Panc1 (cell line): ENCODE measurements at regions not wholly inside any gene's neighbourhood (a gene's known extent, or its start where the extent isn't known, plus 50 kb on each side); places are given as distances from the start of the nearest gene placed in this dataset.

Source experiments
- ATAC-seq: fragments of 200-7000 bp; cut with Tn5 transposase; 2 replicates; pipeline ENCODE4 v1.9.1; 2020; ENCODE audit warnings: mild to moderate bottlenecking, moderate library complexity
- BruUV-seq: library from RNA; stranded (reverse); fragments of 400-500 nt; replicated peaks from 2 replicates; lab custom pipeline; 2021; lab: Mats Ljungman, UMichigan
- CTCF ChIA-PET: fragments of 300-600 bp; sonication (Branson Sonifier 250); formaldehyde crosslinking; loops from one replicate; lab custom pipeline; 2022; ENCODE audit warnings: antibody characterized with exemption; lab: Charles Lee
- POLR2A ChIA-PET: fragments of 300-600 bp; sonication (Branson Sonifier 250); formaldehyde crosslinking; loops from one replicate; lab custom pipeline; 2022; ENCODE audit warnings: antibody characterized with exemption; lab: Charles Lee
- DNase-seq: peaks from one replicate; pipeline ENCODE4 v3.0.0-alpha.2; 2010; ENCODE audit warnings: low read depth, low spot score
- H3K27ac ChIP-seq: 2 replicates; pipeline ENCODE4 v1.5.1; 2011; ENCODE audit warnings: mild to moderate bottlenecking, low read length, inconsistent platforms
- H3K27me3 ChIP-seq: fragments of 200-500 bp; sonication (Bioruptor generic); 2 replicates; pipeline ENCODE4 v1.6.0; 2014; ENCODE audit warnings: low read length, inconsistent platforms; ENCODE audit not compliant: control insufficient read depth, insufficient read depth
- H3K36me3 ChIP-seq: fragments of 200-500 bp; sonication (Bioruptor generic); 2 replicates; pipeline ENCODE4 v1.5.1; 2014; ENCODE audit warnings: inconsistent platforms, mild to moderate bottlenecking, low read length, moderate library complexity; ENCODE audit not compliant: control insufficient read depth, insufficient read depth
- H3K4me1 ChIP-seq: 2 replicates; pipeline ENCODE4 v1.5.1; 2011; ENCODE audit warnings: inconsistent platforms, mild to moderate bottlenecking, low read length, moderate library complexity; ENCODE audit not compliant: control insufficient read depth, insufficient read depth
- H3K4me3 ChIP-seq, 2 experiments: 2 replicates each; pipeline ENCODE4 v1.5.1; 2011 to 2012; ENCODE audit warnings: low read depth in 2 of 2, low read length in 2 of 2, mild to moderate bottlenecking in 2 of 2, inconsistent platforms in 1 of 2, moderate library complexity in 1 of 2
- H3K9me3 ChIP-seq: fragments of 200-500 bp; sonication (Bioruptor generic); 2 replicates; pipeline ENCODE4 v1.5.1; 2014; ENCODE audit warnings: low read depth, mild to moderate bottlenecking, inconsistent platforms, low read length, moderate library complexity; ENCODE audit not compliant: control insufficient read depth, insufficient read depth
- POLR2AphosphoS5 ChIP-seq: IDR thresholded peaks from 2 replicates; pipeline ENCODE4 v1.6.1; 2012; ENCODE audit warnings: mild to moderate bottlenecking, low read depth, low read length, moderate library complexity
- SIN3A ChIP-seq: IDR thresholded peaks from 2 replicates; pipeline ENCODE4 v1.6.1; 2012; ENCODE audit warnings: low read depth, mild to moderate bottlenecking, low read length, moderate library complexity, borderline replicate concordance; ENCODE audit not compliant: insufficient read depth
- TCF7L2 ChIP-seq: IDR thresholded peaks from 2 replicates; pipeline ENCODE4 v1.6.1; 2011; ENCODE audit warnings: mild to moderate bottlenecking, low read depth, low read length, inconsistent platforms
- in situ Hi-C: cut with HindIII; loops from 2 replicates; pipeline ENCODE4 v1.10.0; 2016; ENCODE audit warnings: low sequenced_read_pairs, low pct_unique_long_range_greater_than_20kb
- intact Hi-C: fragments of 100-400 bp; cut with micrococcal nuclease; formaldehyde crosslinking; loops from one replicate; pipeline ENCODE4 v1.10.0; 2022; ENCODE audit not compliant: unreplicated experiment
- TF ChIP-seq, protein P1 (sequence below), 2 experiments: IDR thresholded peaks; 2 replicates each; pipeline ENCODE4 v1.6.1; 2011 to 2012; ENCODE audit warnings: low read depth in 2 of 2, control low read depth in 1 of 2, low read length in 1 of 2, mild to moderate bottlenecking in 1 of 2, moderate library complexity in 1 of 2; ENCODE audit not compliant: insufficient read depth in 1 of 2
- TF ChIP-seq, protein P2 (sequence below): fragments of 450-650 bp; IDR thresholded peaks from 2 replicates; pipeline ENCODE4 v1.5.1; 2017; ENCODE audit warnings: mild to moderate bottlenecking

DNA sequence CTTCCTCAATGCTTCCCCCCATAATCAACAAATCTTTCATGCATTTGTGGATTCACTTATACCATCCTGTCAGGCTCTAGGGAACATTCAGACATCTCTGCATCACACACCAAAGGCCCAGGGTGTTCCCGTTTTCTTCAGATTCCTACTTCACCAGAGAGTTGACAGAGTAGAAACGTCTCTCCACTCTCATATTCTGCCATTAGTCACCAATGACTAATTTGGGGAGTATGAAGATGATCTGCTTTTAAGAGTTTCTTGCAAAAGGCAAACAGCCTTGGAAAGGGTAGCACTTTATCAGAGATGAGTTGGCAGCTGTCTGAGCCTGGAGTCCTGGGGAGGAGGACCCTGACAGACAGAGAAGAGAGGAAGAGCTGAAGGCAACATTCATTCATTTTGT is 55.8 kb upstream of the DGKG start:
- TF ChIP-seq TCF7L2 (no peak), SIN3A (no peak), POLR2AphosphoS5 (no peak)
- TF ChIP-seq, protein P1, sequence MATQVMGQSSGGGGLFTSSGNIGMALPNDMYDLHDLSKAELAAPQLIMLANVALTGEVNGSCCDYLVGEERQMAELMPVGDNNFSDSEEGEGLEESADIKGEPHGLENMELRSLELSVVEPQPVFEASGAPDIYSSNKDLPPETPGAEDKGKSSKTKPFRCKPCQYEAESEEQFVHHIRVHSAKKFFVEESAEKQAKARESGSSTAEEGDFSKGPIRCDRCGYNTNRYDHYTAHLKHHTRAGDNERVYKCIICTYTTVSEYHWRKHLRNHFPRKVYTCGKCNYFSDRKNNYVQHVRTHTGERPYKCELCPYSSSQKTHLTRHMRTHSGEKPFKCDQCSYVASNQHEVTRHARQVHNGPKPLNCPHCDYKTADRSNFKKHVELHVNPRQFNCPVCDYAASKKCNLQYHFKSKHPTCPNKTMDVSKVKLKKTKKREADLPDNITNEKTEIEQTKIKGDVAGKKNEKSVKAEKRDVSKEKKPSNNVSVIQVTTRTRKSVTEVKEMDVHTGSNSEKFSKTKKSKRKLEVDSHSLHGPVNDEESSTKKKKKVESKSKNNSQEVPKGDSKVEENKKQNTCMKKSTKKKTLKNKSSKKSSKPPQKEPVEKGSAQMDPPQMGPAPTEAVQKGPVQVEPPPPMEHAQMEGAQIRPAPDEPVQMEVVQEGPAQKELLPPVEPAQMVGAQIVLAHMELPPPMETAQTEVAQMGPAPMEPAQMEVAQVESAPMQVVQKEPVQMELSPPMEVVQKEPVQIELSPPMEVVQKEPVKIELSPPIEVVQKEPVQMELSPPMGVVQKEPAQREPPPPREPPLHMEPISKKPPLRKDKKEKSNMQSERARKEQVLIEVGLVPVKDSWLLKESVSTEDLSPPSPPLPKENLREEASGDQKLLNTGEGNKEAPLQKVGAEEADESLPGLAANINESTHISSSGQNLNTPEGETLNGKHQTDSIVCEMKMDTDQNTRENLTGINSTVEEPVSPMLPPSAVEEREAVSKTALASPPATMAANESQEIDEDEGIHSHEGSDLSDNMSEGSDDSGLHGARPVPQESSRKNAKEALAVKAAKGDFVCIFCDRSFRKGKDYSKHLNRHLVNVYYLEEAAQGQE (IDR thresholded peaks at IDR 0.05; ENCODE audit: insufficient read depth in 1 of 2, low read depth in 2 of 2, low read length in 1 of 2) = no peak
- TF ChIP-seq, protein P2, sequence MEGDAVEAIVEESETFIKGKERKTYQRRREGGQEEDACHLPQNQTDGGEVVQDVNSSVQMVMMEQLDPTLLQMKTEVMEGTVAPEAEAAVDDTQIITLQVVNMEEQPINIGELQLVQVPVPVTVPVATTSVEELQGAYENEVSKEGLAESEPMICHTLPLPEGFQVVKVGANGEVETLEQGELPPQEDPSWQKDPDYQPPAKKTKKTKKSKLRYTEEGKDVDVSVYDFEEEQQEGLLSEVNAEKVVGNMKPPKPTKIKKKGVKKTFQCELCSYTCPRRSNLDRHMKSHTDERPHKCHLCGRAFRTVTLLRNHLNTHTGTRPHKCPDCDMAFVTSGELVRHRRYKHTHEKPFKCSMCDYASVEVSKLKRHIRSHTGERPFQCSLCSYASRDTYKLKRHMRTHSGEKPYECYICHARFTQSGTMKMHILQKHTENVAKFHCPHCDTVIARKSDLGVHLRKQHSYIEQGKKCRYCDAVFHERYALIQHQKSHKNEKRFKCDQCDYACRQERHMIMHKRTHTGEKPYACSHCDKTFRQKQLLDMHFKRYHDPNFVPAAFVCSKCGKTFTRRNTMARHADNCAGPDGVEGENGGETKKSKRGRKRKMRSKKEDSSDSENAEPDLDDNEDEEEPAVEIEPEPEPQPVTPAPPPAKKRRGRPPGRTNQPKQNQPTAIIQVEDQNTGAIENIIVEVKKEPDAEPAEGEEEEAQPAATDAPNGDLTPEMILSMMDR = no peak
- Histone ChIP-seq H3K27me3 (peaks cover 31% of the 10 kb centered on the region), H3K9me3 (no peaks in the 10 kb centered on the region), H3K27ac (no peak overlapping the region), H3K36me3 (no peaks in the 10 kb centered on the region), H3K4me1 (peaks cover 12% of the 10 kb centered on the region; the same call in 1 of the 2 replicates), H3K4me3 (no peak overlapping the region)
- CTCF ChIA-PET = no interaction called here
- no peak for ATAC-seq
- POLR2A ChIA-PET = no interaction called here
- BruUV-seq = no TSS peak
- intact Hi-C loops = no loop called here
- in situ Hi-C loops = no loop called here
- DNase-seq = no peak

DNA sequence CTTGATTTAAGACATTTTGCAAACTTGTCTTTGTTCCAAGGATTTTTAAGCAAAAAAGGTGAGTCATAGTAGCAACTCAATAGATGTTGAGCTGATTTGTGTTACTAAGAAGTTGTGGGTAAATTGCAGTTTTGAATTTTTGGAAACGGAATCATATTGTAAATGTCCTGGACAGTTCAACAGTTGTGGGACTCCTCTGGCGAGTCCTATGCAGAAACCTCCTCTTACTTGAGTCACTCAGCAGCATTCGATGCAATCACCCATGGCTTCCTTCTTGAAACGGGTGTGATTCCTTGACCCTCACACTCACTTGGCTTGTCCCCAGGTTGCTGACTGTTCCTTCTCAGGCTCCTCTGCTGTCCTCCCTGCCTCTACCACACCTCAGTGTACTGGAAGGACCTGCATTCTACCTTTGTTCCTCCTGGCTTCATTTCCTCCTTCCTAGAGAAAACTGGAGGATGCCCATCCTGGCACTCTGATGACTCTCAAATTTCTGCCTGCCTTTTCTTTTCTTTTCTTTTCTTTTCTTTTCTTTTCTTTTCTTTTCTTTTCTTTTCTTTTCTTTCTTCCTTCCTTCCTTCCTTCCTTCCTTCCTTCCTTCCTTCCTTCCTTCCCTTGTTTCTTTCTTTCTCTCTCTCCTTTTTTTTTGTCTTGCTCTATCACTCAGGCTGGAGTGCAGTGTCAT is 52.8 kb upstream of the DGKG start:
- peaks cover 26% of the 10 kb centered on the region for H3K27me3 ChIP-seq
- no peak for DNase-seq
- H3K27ac ChIP-seq = no peak overlapping the region
- in situ Hi-C loops = no loop called here
- TF ChIP-seq, protein P2 = no peak
- no peak for TF ChIP-seq POLR2AphosphoS5
- no peak for TF ChIP-seq SIN3A
- BruUV-seq = no TSS peak
- H3K9me3 ChIP-seq = no peaks in the 10 kb centered on the region
- no peak overlapping the region for H3K4me3 ChIP-seq
- intact Hi-C loops = no loop called here
- ChIA-PET CTCF (interaction anchor here (0.5 kb wide), 1 partner anchor 1261 kb away, joined by 4 read pairs; no protein-coding TSS in a partner anchor), POLR2A (no interaction called here)
- no peak for ATAC-seq
- H3K36me3 ChIP-seq = no peaks in the 10 kb centered on the region
- H3K4me1 ChIP-seq = peaks cover 12% of the 10 kb centered on the region; the same call in 1 of the 2 replicates
